Stimulated activated CD4-positive, alpha-beta T cell treated with anti-CD3 and anti-CD28 coated beads, Interleukin-15, amount 100 ng/mL, for 1 hour (primary cell): ENCODE measurements at regions not wholly inside any gene's neighbourhood (a gene's known extent, or its start where the extent isn't known, plus 50 kb on each side); places are given as distances from the start of the nearest gene placed in this dataset.
"Not testable (repeated sequence)": the region's sequence is repeated elsewhere in the genome, so short reads cannot be mapped to it uniquely, and the experiment has no call there.

Source experiments
- DNase-seq, 2 donors: peaks; one replicate each; pipeline ENCODE4 v3.0.0-alpha.2; 2020; ENCODE audit warnings: low read depth in 1 of 2, low spot score in 1 of 2

DNA sequence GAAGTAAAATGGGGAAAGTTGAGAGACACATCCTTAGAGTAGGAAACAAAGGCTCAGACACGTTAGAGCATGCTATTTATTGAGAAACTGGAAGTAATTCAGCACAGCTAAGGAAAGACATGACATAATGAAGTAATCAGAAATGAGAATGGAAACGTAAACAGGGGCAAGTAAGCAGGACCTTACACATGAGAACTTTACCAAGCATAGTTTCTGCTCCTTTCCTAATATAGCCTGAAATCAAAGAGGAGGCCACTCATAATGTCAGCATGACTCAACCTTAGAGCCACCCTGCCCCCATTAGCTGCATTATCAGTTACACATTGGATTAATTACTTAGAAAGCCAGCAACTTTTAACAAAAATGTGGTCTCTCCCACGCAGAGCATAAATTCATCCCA lies 558.3 kb upstream of the GRIA3 start:
- DNase-seq: no peak

DNA sequence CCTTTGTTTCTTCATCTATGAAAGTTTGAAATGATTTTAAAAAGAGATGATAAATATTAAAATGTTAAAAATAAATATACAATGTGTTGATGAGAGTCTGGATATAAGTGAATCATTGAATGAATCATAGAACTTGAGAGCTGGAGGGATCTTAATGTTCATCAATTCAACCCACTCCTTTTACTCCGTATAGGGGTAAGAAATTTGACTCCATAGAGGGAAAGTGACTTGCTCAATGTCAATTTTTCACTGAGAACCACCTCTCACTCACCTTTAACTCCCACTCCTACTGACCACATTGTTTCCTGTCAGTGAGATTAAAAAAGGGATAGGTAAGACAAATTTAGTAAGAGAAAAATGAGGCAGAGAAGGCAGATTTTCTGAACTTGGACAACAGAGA lies 557.2 kb upstream of the GRIA3 start:
- no peak for DNase-seq

DNA sequence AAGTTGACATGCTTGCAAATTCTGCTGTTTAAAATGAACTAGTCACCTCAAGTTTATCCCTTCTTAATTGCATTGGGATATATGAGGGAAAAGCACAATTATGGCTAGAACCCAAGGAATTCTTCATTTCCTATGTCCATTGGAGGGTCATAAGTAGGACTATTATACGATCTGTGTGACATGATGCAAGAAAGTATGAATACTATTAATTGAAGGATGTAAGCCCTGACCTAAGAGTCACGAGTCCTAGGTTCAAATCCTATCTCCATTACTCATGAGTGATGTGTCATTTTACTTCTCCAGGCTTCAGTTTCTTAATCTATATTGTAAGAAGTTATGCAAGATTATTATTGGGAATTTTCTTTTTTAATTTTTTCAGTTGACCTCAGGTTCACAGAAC lies 542.9 kb upstream of the GRIA3 start:
- no peak for DNase-seq

- DNase-seq: no peak
Observed at GRCh38 chrX:122641826-122642225, 542.3 kb upstream of the GRIA3 start.

GRCh38 chrX:122655256-122655655 lies 528.8 kb upstream of the GRIA3 start:
- DNase-seq: not testable (repeated sequence)

DNA sequence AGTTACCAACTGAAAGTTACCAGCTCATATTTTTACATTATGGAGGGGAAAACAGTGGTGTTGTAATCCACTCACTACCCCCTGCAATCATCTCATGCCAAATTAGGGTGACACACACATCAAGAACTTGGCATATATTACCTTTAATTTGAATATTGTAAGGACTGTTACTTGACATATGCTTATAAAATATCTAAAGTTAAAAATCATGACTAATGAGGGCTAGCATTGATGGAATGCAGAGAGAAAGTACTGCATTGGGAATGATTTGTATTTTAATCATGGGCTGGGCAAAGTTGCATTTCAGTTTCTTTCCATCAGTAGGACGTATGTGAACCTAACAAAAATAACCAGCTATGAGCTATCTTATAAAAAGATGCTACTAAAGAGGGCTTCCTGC lies 517.5 kb upstream of the GRIA3 start:
- no peak for DNase-seq

DNA sequence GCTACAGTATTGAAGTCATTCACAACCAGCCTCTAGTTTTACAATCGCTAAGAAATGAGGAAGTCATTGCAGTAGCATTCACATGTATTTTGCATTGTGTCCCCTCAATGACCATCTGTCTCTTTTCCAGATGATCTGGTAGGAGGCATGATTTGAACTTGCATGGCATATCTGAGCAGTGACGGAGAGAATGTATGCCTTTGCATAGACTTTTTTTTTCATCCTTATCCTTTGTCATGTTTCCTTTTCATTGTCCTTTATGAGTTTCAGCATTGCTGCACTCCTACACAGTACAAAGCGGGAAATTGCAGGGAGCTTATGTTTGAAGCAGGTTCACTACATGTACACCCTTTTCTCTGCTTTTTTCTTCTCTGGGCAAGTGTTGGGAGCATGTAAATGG lies 516.4 kb upstream of the GRIA3 start:
- DNase-seq: no peak

- no peak for DNase-seq
Observed at GRCh38 chrX:122703762-122704161, 480.3 kb upstream of the GRIA3 start.

GRCh38 chrX:122739770-122740169 lies 444.3 kb upstream of the GRIA3 start:
- DNase-seq: no peak

- no peak for DNase-seq
Observed at GRCh38 chrX:122770581-122770980, 413.5 kb upstream of the GRIA3 start.

DNA sequence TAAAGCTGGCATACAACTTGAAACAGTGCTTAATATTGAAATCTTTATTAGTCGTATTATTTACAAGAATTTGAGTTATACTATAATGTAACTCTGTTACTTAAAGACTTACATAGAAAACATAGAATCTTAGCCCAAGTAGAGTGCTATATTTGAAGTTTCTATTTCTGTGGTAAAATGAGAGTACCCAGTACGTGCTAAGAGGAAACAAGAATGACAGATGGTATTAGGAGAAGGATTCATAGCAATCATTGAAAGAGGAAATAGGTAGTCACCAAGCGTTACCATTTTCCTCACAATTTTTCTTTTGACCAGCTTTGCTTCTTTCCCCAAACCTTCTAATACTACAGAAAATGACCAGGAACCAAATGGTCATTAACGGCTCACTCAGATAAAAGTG lies 412.1 kb upstream of the GRIA3 start:
- no peak for DNase-seq

DNA sequence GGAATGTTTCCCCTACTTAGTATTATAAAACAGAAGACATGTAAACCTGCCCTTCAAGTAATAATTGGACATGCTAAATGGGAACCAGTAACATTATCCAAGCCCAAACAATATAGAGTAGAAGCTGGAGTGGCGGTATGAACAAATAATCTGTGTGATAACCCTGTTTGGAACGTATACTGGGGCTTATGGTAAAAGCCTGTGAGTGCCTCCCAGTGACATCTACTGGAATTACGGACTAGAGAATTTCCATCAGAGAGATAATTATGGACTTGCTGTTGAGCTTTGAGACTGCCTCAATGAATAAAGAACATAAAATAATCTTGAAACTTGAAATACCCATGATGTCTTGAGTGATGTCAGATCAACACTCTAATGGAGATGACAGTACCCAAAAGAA lies 406.3 kb upstream of the GRIA3 start:
- DNase-seq: no peak

DNA sequence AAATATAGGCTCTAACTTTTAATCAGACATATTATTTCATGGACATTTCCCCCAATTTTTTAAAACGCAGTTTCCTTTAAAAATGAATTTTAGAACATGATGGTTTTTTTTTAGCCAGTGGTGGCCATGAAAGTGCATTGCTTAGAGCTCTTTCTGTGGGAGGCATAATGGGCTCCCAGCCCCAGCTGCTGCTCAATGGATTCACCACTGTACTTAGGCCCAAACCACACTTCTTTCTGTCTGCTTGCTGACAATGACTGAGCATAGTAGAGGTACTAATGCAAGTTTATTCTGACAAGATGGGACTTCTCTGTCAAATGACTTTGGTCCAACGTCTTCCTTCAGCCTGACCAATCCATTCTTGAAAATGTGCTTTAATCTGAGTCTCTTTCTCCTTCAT lies 400.2 kb upstream of the GRIA3 start:
- DNase-seq: no peak

- DNase-seq: no peak
Observed at GRCh38 chrX:122787231-122787630, 396.8 kb upstream of the GRIA3 start.

DNA sequence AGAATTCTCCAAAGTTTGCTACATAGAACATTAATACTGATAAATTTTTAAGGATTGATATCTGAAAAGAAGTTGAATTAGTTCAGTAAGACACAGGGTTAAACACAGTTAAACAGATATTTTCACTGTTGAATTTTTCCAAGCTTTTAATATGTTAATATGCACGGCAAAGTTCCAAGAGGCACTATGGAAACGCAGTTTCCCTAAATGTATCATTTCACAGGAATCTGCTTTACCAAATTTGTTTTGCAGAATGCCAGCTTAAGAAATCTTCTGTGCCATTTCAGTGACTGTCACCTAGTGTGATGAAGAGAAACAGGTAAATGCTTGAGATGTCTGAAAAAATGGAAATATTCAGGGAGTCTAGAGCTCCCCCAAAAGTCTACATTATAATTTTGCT lies 395.9 kb upstream of the GRIA3 start:
- DNase-seq: no peak

- DNase-seq: no peak
Observed at GRCh38 chrX:122790376-122791095, 393.5 kb upstream of the GRIA3 start.

DNA sequence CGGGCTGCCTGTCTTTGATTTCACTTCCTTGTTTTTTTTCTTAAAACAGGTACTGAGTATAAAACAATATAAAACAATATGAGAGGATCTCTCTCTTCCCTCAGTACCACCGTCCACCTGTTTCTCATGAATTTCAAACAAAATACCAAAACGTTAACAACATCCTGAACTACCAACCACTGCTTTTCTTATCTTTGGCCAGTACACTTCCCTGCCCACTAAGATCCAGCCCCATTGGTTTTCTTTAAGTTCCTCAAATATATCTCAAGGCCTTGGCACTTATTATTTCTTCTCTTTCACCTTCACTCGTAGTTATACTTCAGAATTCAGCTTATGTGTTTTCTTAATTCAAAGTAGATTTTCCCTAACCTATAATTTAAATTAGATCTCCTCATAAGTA lies 370.2 kb upstream of the GRIA3 start:
- no peak for DNase-seq

DNA sequence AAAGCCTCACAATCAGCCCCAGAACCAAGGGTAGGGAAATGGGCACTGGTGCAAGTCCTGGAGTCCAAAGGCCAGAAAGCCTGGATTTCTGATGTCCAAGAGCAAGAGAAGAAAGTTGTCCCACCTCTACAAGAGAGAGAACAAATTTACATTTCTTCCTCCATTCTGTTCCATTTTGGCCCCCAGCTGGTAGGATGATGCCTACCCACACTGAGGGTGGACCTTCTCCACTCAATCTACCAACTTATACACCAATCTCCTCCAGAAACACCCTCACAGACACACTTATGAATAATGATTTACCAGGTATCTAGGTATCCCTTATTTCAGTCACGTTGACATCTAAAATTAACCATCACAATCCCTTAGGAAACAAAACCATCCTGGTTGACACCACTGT lies 367.8 kb upstream of the GRIA3 start:
- no peak for DNase-seq

DNA sequence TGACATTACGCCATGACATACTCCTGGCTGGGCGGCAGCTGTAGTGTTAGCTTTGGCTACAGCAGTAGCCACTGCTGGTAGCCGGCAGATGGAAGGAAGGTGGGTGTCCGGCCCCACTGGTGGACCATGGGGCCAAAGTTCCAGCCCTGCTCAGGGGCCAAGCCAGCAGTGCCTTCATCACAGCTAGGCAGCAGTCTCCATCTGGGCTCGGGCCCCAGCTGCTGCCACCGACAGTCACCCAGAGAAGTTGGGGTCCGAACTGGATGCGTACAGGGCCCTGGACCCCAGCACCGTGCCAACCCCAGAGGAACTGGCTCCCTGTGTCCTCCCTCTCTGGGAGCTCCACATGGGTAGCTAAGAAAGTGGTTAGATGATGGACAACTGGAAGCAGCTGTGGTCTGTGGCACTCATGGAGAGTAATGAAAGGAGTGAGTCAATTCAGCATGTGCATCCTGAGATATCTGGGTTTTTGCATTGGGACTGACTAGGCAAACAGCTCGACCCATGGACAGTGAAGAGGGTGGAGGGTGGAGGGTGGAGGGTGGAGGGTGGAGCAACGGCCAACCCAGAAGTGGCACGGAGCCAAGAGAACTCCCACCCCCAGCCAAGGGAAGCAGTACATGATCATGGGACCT lies 366.6 kb upstream of the GRIA3 start:
- DNase-seq: no peak

GRCh38 chrX:122818068-122818467 lies 366.0 kb upstream of the GRIA3 start:
- DNase-seq: no peak

DNA sequence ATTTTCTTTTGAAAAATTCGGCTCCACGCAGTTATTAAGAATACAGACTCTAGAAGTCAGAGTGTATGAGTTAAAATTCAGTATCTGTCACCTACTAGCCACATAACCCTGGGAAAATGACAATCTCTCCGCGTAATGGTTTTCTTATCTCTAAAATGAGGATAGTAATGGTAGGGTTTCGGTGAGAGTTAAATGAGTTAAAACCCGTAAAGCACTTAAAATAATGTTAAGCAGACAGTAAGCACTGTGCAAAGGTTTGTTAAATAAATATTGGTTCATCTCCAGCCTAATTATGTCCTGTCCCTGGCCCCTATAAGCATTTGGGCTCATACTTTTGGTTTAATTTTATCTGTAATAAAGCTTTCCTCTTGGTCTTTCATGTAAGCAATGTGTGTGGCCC lies 350.8 kb upstream of the GRIA3 start:
- DNase-seq: no peak

DNA sequence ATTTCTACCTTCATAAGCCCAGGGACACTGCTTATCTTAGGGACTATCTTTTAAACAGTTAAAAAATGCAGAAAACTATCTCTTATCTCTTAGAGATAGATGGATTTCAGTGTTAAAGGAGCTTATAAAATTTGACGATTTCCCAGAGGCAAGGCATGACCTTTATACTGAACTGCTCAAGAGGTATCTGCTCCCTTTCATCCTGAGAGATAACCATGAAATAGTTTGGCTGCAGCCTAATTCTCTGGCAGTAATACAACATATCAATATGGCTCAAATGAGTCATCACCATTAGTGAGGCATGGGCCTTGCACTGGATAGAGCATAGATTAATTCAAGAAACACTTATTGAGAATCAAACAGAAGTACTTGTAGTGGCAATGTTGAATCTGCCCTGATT lies 348.2 kb upstream of the GRIA3 start:
- no peak for DNase-seq

DNA sequence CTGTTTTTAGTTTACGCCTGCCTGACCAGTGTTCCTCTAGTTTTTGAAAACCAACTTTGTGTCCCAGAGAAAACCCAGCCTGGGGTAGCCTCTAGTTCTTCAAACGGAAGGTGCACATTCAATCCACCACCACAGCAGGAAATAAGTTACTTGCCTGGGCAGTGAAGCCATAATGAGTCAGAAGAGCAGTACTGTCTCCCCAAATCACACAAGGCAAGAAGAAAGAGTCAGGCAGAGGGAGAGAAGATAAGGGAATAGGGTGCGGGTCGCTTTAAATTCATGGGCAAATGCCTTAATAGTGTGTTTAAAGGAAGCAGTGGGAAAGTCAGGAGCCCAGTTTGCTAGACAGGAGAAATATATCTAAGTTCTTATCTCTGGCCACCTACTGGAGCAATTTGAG lies 333.8 kb upstream of the GRIA3 start:
- no peak for DNase-seq
